CD1c-positive myeloid dendritic cell (primary cell): ENCODE measurements at regions not wholly inside any gene's neighbourhood (a gene's known extent, or its start where the extent isn't known, plus 50 kb on each side); places are given as distances from the start of the nearest gene placed in this dataset.

Experiments used
- DNase-seq: peaks from one replicate; pipeline ENCODE4 v3.0.0-alpha.2; 2016; ENCODE audit errors: extremely low spot score

- no peak for DNase-seq
Measured at GRCh38 chr3:154582501-154582900, 152.5 kb upstream of the GPR149 start.

GRCh38 chr3:154571553-154572226, 141.7 kb upstream of the GPR149 start:
- no peak for DNase-seq

DNA sequence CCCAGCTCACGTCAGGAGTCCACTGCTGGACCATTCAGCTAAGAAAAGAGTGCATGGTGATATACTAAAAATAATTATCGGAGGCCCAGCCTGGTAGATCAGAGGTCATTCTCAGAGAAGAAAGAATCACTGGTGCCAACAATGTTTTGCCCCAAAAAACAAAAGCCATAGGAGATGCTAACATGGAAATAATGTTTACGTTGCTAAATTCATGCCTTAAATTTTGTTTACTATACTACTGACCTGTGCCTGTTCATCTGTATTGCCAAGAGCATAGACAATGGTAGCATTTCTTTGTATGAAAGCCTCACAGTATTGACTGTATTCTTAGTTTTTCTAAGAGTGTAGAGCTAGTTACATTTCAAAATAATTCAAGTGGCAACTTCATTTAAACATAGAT, 138.1 kb upstream of the GPR149 start:
- no peak for DNase-seq

DNA sequence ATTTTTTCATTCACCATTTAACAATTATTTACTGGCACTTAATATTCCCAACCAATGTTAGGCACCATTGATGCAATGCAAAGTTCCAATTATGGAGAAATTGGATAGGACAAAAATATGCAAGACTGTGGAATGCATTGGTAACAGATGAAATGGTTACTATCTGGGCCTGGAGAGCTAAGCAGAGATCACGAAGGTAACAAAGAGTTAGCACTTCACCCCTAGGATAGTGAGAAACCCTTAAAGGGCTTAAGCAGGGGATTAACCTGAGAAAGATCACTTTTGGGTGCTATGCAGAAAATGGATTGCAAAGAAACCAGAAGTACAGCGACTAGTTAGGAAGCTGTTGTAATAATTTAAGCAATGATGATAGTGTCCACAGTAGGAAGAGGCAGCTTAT, 129.6 kb upstream of the GPR149 start:
- no peak for DNase-seq

GRCh38 chr3:154552338-154552737, 122.3 kb upstream of the GPR149 start:
- DNase-seq = no peak

DNA sequence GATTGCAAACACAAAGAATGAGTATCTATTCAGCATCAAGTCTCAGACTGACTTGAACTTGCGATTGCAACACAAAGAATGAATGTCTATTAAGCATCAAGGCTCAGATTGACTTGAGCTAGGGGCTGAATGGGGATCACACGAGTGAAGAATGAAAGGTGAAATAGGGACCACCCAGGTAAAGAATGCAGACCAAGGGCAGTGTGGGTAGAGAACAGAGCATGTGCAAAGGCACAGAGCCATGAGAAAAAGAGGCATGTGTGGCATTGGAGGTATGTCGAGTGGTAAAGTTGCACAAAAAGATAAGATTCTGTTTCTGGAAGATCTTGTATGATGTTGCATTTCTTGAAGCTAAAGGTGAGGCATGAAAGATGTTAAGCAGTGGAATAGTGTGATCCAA, 119.4 kb upstream of the GPR149 start:
- no peak for DNase-seq

DNA sequence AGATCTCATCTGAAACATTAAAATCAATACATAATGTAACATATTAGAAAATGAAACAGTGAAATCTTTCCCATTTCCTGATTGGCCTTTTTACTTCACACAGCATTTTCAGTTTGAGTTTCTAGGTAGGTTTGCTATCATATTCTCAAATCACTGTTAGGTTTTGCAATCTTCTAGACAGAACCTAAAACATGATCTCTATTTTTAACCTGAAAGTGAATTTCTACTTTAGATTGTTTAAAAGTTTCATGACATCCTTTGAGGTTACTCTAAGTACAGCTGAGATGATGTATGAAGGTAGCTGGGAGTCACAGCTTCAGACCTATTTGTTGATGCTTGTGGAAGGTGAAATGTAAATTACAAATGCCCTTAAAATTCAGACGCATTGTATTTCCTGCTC, 118.4 kb upstream of the GPR149 start:
- DNase-seq = no peak

DNA sequence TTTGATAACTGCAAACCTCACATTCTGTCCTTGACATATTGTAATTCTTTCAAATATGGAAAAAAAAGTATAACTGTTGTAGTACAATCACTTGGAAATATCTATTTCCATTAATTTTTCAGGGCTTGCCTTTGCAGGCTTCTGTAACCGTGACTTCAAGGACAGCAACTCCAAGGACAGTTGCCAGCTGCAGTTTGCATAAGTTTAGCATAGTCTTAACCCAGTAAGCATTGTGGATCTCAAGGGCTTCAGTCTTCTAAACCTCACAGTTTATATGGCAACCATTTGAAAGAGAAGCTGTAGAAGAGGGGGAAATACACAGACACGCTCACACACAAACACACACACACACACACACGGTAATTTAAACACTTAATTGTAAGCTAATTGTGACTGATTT, 112.8 kb upstream of the GPR149 start:
- DNase-seq = no peak

DNA sequence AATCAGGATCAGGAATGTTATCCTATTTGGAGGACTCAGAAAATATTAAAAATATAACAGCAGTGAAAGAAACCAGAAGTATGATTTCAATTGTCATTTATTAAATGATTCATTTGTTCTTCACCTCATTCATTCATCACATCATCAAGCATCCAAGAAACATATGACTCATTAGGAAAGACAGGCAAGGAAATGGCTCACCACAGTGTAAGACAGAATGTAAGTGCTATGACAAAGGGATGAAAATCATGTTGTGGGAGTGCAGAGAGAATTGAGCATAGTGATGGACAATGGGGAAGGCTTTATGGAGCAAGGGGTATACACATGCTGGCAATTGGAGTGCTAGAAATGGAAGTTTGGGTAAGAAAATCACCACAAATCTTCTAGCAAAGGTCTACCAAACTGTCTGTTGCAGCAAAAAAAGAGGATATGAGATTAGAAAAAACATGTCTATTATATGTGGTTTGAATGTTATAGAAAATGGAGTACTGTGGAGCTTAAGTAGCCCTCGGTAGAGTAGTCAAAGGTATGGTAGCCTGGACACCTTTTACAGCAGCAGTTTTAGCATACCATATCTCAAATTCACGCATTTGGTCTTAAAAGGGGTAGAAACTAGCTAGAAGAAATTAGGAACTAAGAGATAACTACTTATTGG, 111.1 kb upstream of the GPR149 start:
- DNase-seq = no peak

GRCh38 chr3:154538566-154539360, 108.8 kb upstream of the GPR149 start:
- DNase-seq = no peak

DNA sequence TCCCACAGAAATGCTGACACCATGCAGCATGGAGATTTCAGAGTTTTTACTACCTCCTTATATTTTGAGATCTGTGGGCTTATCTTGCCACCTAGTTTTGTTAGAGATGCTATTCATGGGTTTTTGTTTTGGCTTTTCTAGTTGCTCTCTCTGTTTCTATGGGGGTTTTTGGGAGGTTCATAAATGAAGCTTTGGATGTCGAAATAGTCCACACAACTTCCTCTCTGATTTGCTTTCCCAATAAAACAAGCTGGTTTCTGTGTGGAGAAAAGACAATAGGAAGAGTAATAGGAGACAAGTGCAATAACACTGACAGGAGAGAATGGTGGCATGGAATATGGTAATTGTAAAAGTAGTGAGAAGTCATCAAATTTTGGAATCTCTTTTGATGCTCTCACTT, 106.8 kb upstream of the GPR149 start:
- peak; percentile 7 for DNase-seq

- DNase-seq = no peak
Measured at GRCh38 chr3:154522036-154522602, 92.1 kb upstream of the GPR149 start.

DNA sequence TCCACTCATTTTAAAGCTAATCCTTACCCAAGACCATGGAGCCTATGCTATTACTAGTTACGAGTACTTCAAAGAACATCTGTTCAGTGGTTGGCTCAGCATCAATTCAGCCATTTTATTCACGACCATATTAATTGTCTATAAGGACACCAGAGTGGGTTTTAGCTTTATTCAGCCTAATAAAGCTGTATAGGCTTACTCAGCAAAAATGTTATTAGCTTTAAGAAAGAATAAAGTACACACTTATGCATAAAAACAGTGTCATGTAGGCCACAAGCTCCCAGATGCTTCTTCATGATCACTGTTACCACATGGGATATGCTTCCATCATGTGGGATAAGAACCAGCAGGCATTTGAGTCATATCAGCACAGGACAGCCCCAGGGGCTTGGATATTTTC, 87.4 kb upstream of the GPR149 start:
- DNase-seq = no peak

DNA sequence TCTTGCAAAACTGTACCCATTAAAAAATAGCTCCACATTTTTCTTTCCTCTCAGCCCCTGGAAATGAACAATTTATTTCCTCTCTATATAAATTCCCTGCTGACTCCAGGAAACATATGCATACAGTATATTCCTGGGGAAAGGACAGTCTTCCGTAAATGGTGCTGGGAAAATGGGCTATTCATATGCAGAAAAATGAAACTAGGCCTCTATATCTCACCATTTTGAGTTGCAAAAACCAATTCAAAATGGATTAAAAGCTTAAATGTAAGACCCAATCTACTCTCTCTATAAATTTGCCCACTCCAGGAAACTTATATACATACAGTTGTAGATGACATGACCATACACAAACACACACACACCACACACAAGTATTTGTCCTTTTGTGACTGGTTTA, 85.9 kb upstream of the GPR149 start:
- no peak for DNase-seq

DNA sequence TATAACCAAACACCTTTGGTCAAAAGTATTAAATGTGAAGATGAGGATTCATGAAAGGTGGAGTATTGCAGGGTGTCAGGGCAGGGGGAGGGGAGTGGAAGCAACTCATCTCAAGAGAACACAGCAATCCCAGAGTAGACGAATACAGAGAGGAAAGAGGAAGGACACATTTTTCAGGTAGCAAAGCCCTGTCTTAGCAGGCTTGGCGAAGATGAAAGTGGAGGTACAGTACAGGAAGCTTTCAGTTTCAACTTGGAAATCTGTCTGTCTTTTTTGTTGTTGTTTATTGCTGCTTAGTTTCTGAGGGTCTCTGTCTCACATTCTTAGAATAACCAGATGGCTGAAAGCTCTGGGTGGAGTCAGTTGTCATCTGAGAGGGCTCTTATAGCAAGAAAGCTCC, 80.8 kb upstream of the GPR149 start:
- DNase-seq = no peak

DNA sequence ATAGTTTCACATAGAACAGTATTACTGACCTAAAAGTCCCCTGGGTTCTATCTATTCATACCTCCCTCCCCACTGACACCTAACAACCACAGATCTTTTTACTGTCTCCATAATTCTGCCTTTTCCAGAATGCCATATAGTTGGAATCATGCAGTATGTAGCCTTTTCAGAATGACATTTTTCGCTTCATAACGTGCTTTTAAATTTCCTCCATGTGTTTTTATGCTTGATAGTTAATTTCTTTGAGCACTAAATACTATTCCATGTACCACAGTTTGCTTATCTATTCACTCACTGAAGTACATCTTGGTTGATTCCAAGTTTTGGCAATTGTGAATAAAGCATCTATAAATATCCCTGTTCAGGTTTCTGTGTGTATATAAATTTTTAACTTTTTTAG, 77.7 kb upstream of the GPR149 start:
- no peak for DNase-seq

GRCh38 chr3:154496978-154497377, 67.0 kb upstream of the GPR149 start:
- DNase-seq = no peak

GRCh38 chr3:154496540-154496939, 66.5 kb upstream of the GPR149 start:
- no peak for DNase-seq

GRCh38 chr3:154486949-154487348, 57.0 kb upstream of the GPR149 start:
- DNase-seq = no peak

GRCh38 chr3:154482507-154482906, 52.5 kb upstream of the GPR149 start:
- no peak for DNase-seq

- no peak for DNase-seq
Measured at GRCh38 chr3:154480033-154480432, 50.0 kb upstream of the GPR149 start.
